H1 (cell line): ENCODE measurements at regions not wholly inside any gene's neighbourhood (a gene's known extent, or its start where the extent isn't known, plus 50 kb on each side); places are given as distances from the start of the nearest gene placed in this dataset.

Experiments used
- CTCF ChIA-PET: fragments of 300-600 bp; sonication (Branson Sonifier 250); formaldehyde crosslinking; loops from one replicate; lab custom pipeline; 2021; ENCODE audit not compliant: partially characterized antibody; lab: Charles Lee
- POLR2A ChIA-PET: fragments of 300-600 bp; sonication (Branson Sonifier 250); formaldehyde crosslinking; loops from one replicate; lab custom pipeline; 2021; ENCODE audit warnings: inconsistent platforms; ENCODE audit not compliant: partially characterized antibody; lab: Charles Lee
- DNase-seq, 2 experiments: peaks; one replicate each; pipeline versions ENCODE4 v3.0.0 to v3.0.0-alpha.2; 2010 to 2022; ENCODE audit warnings: low spot score in 2 of 2, low read depth in 1 of 2, mixed read lengths in 1 of 2
- FAIRE-seq: peaks from 2 replicates; lab custom pipeline; 2011; peaks lifted over from hg19 to GRCh38; lab: Jason Lieb, UNC
- H2AFZ ChIP-seq: 2 replicates; pipeline ENCODE4 v1.8.1; 2012; ENCODE audit warnings: low read length, inconsistent platforms
- H2AK5ac ChIP-seq: 2 replicates; pipeline ENCODE4 v1.6.1; 2013; ENCODE audit warnings: low read depth, low read length
- H2BK120ac ChIP-seq: replicated peaks from 2 replicates; pipeline ENCODE3; 2013; ENCODE audit warnings: low read depth, low read length, inconsistent platforms
- H2BK12ac ChIP-seq: 2 replicates; pipeline ENCODE4 v1.6.1; 2013; ENCODE audit warnings: low read depth, low read length
- H2BK15ac ChIP-seq: 2 replicates; pipeline ENCODE4 v1.6.1; 2013; ENCODE audit warnings: low read length
- H2BK20ac ChIP-seq: 2 replicates; pipeline ENCODE4 v1.6.1; 2013; ENCODE audit warnings: low read length
- H2BK5ac ChIP-seq: 2 replicates; pipeline ENCODE4 v1.6.1; 2013; ENCODE audit warnings: low read depth, low read length
- H3K14ac ChIP-seq: 2 replicates; pipeline ENCODE4 v1.6.1; 2013; ENCODE audit warnings: inconsistent platforms; ENCODE audit not compliant: insufficient read length
- H3K18ac ChIP-seq: 2 replicates; pipeline ENCODE4 v1.6.1; 2013; ENCODE audit warnings: low read length; ENCODE audit errors: extremely low read depth
- H3K23ac ChIP-seq: 2 replicates; pipeline ENCODE4 v1.6.1; 2013; ENCODE audit warnings: inconsistent platforms; ENCODE audit not compliant: insufficient read length
- H3K23me2 ChIP-seq: 2 replicates; pipeline ENCODE4 v1.6.1; 2013; ENCODE audit warnings: low read depth, low read length
- H3K27ac ChIP-seq: 2 replicates; pipeline ENCODE4 v1.6.1; 2011; ENCODE audit warnings: low read depth, low read length, inconsistent platforms
- H3K27me3 ChIP-seq, 4 experiments: replicated peaks in 1 of 4; 1 replicate in 1 of 4; 2 replicates in 3 of 4; pipeline versions ENCODE4 v1.6.1 to v1.8.1; 2011 to 2013; ENCODE audit warnings: low read length in 3 of 4, mild to moderate bottlenecking in 3 of 4, inconsistent platforms in 2 of 4, mixed read lengths in 2 of 4, moderate library complexity in 1 of 4; ENCODE audit not compliant: control insufficient read depth in 3 of 4, insufficient read depth in 3 of 4; ENCODE audit errors: extremely low read depth in 1 of 4
- H3K36me3 ChIP-seq, 4 experiments: 2 replicates each; pipeline versions ENCODE4 v1.6.1 to v1.8.1; 2011 to 2013; ENCODE audit warnings: mild to moderate bottlenecking in 4 of 4, low read length in 3 of 4, moderate library complexity in 2 of 4, control low read depth in 1 of 4, inconsistent platforms in 1 of 4; ENCODE audit not compliant: insufficient read depth in 4 of 4, control insufficient read depth in 2 of 4
- H3K4ac ChIP-seq: replicated peaks from 2 replicates; pipeline ENCODE3; 2013; ENCODE audit warnings: low read length, low read depth, mixed read lengths, inconsistent platforms; ENCODE audit not compliant: insufficient read length
- H3K4me1 ChIP-seq, 4 experiments: replicated peaks in 1 of 4; 1 replicate in 1 of 4; 2 replicates in 3 of 4; pipeline versions ENCODE4 v1.6.1 to v1.8.1; 2011 to 2013; ENCODE audit warnings: low read length in 3 of 4, inconsistent platforms in 2 of 4, mixed read lengths in 1 of 4; ENCODE audit not compliant: insufficient read depth in 4 of 4, control insufficient read depth in 3 of 4
- H3K4me2 ChIP-seq, 2 experiments: 2 replicates each; pipeline versions ENCODE4 v1.6.1 to v1.8.1; 2011 to 2013; ENCODE audit warnings: low read depth in 2 of 2, low read length in 2 of 2, control low read depth in 1 of 2, inconsistent platforms in 1 of 2, mild to moderate bottlenecking in 1 of 2; ENCODE audit not compliant: insufficient read depth in 1 of 2
- H3K4me3 ChIP-seq, 4 experiments: fragments of 200-600, 300-600 bp in 1 of 4; sonication (generic), shearing (Covaris generic), sonication (Bioruptor Twin) in 1 of 4; 2 replicates each; pipeline versions ENCODE4 v1.5.1 to v1.8.1; 2011 to 2016; ENCODE audit warnings: low read length in 4 of 4, low read depth in 3 of 4, control low read depth in 2 of 4, inconsistent platforms in 2 of 4, mild to moderate bottlenecking in 2 of 4, mixed read lengths in 1 of 4, moderate library complexity in 1 of 4; ENCODE audit not compliant: insufficient read depth in 2 of 4; ENCODE audit errors: extremely low read depth in 1 of 4
- H3K56ac ChIP-seq: replicated peaks from 2 replicates; pipeline ENCODE3; 2013; ENCODE audit warnings: low read depth, mild to moderate bottlenecking, mixed read lengths, low read length, inconsistent platforms; ENCODE audit not compliant: insufficient read length
- H3K79me1 ChIP-seq: 2 replicates; pipeline ENCODE4 v1.6.1; 2013; ENCODE audit warnings: low read depth, low read length, control low read depth
- H3K79me2 ChIP-seq, 2 experiments: 2 replicates each; pipeline versions ENCODE4 v1.6.1 to v1.8.1; 2012 to 2013; ENCODE audit warnings: low read length in 2 of 2, mild to moderate bottlenecking in 2 of 2, inconsistent platforms in 1 of 2; ENCODE audit not compliant: insufficient read depth in 2 of 2, control insufficient read depth in 1 of 2
- H3K9ac ChIP-seq, 4 experiments: replicated peaks in 1 of 4; 1 replicate in 1 of 4; 2 replicates in 3 of 4; pipeline versions ENCODE4 v1.6.1 to v1.8.1; 2011 to 2013; ENCODE audit warnings: low read depth in 3 of 4, low read length in 3 of 4, control low read depth in 2 of 4, mild to moderate bottlenecking in 2 of 4, moderate library complexity in 2 of 4, inconsistent platforms in 1 of 4; ENCODE audit errors: extremely low read depth in 1 of 4
- H3K9me3 ChIP-seq, 2 experiments: 2 replicates each; pipeline versions ENCODE4 v1.6.1 to v1.8.1; 2012 to 2013; ENCODE audit warnings: mild to moderate bottlenecking in 2 of 2, moderate library complexity in 2 of 2, control low read depth in 1 of 2, inconsistent platforms in 1 of 2, low read depth in 1 of 2, low read length in 1 of 2, mixed read lengths in 1 of 2; ENCODE audit not compliant: insufficient read depth in 2 of 2
- H4K20me1 ChIP-seq, 2 experiments: replicated peaks in 1 of 2; 2 replicates each; pipeline versions ENCODE3 to v1.8.1; 2011 to 2013; ENCODE audit warnings: inconsistent platforms in 2 of 2, low read length in 2 of 2, mild to moderate bottlenecking in 1 of 2; ENCODE audit not compliant: insufficient read depth in 2 of 2, control insufficient read depth in 1 of 2
- H4K5ac ChIP-seq: 2 replicates; pipeline ENCODE4 v1.6.1; 2013; ENCODE audit warnings: low read length, low read depth, mixed read lengths, inconsistent platforms; ENCODE audit not compliant: insufficient read length
- H4K8ac ChIP-seq: 2 replicates; pipeline ENCODE4 v1.8.0; 2013; ENCODE audit warnings: mild to moderate bottlenecking, moderate library complexity, low read length, inconsistent platforms; ENCODE audit not compliant: insufficient read depth; ENCODE audit errors: extremely low read depth
- H4K91ac ChIP-seq: replicated peaks from 2 replicates; pipeline ENCODE3; 2013; ENCODE audit warnings: low read length, mixed read lengths, inconsistent platforms; ENCODE audit not compliant: insufficient read length
- ASH2L ChIP-seq: fragments of 200-600, 300-600 bp; sonication (generic); IDR thresholded peaks from one replicate; pipeline ENCODE4 v1.7.1; 2017; ENCODE audit warnings: low read length
- EGR1 ChIP-seq: IDR thresholded peaks from 2 replicates; pipeline ENCODE4 v1.6.1; 2011; ENCODE audit warnings: low read depth, low read length, borderline replicate concordance
- EP300 ChIP-seq, 2 experiments: IDR thresholded peaks; 1 replicate in 1 of 2; 2 replicates in 1 of 2; pipeline ENCODE4 v1.6.1; 2011 to 2012; ENCODE audit warnings: low read depth in 2 of 2, low read length in 2 of 2, mild to moderate bottlenecking in 2 of 2, borderline replicate concordance in 1 of 2, inconsistent platforms in 1 of 2, moderate library complexity in 1 of 2
- POLR2A ChIP-seq, 2 experiments: IDR thresholded peaks; 1 replicate in 1 of 2; 2 replicates in 1 of 2; pipeline ENCODE4 v1.6.1; 2011; ENCODE audit warnings: low read depth in 2 of 2, low read length in 2 of 2, mild to moderate bottlenecking in 2 of 2; ENCODE audit errors: control extremely low read depth in 1 of 2
- RAD21 ChIP-seq, 2 experiments: IDR thresholded peaks in 1 of 2; conservative IDR thresholded peaks in 1 of 2; 2 replicates each; pipeline ENCODE4 v1.6.1; 2011; ENCODE audit warnings: low read depth in 2 of 2, low read length in 2 of 2, improper control_type of control experiment in 1 of 2, inconsistent platforms in 1 of 2, mild to moderate bottlenecking in 1 of 2, moderate library complexity in 1 of 2
- SAP30 ChIP-seq: fragments of 300-600 bp; sonication (generic); IDR thresholded peaks from 2 replicates; pipeline ENCODE4 v1.7.1; 2012; ENCODE audit warnings: low read length, moderate library complexity, mild to moderate bottlenecking, inconsistent platforms; ENCODE audit not compliant: insufficient read depth, insufficient replicate concordance
- SIRT6 ChIP-seq: IDR thresholded peaks from one replicate; pipeline ENCODE4 v1.7.1; 2012; ENCODE audit warnings: low read length, inconsistent platforms
- SIX5 ChIP-seq: IDR thresholded peaks from 2 replicates; pipeline ENCODE4 v1.6.1; 2011; ENCODE audit warnings: mild to moderate bottlenecking, low read depth, low read length
- TEAD4 ChIP-seq: IDR thresholded peaks from 2 replicates; pipeline ENCODE4 v1.6.1; 2012; ENCODE audit warnings: low read depth, low read length, inconsistent platforms, mixed read lengths

- POLR2A ChIA-PET, result no interaction called here
- Histone ChIP-seq H3K4ac (no peak overlapping the region), H2AFZ (no peak overlapping the region), H3K79me1 (no peaks in the 10 kb centered on the region), H3K27me3 (no peaks in the 10 kb centered on the region), H3K9me3 (peaks cover 4 to 11% of the 10 kb centered on the region in 2 experiments; a peak in 3 of 4 replicates), H4K91ac (no peak overlapping the region), H3K23ac (no peak overlapping the region), H3K23me2 (no peaks in the 10 kb centered on the region), H3K56ac (no peak overlapping the region), H3K4me1 (no peaks in the 10 kb centered on the region), H3K4me3 (no peak overlapping the region), H2BK20ac (no peak overlapping the region), H4K20me1 (no peaks in the 10 kb centered on the region), H3K14ac (no peak overlapping the region), H4K5ac (no peak overlapping the region), H2BK15ac (no peak overlapping the region), H3K36me3 (no peaks in the 10 kb centered on the region), H2BK12ac (no peak overlapping the region), H3K18ac (no peak overlapping the region), H4K8ac (no peak overlapping the region), H3K79me2 (no peaks in the 10 kb centered on the region), H2BK5ac (no peak overlapping the region), H2AK5ac (no peak overlapping the region), H2BK120ac (no peak overlapping the region), H3K27ac (no peak overlapping the region), H3K4me2 (no peak overlapping the region), H3K9ac (no peak overlapping the region)
- FAIRE-seq (no peak), DNase-seq (no peak)
- CTCF ChIA-PET, result no interaction called here
- TF ChIP-seq POLR2A (IDR thresholded peaks at IDR 0.05; ENCODE audit: control extremely low read depth in 1 of 2, low read depth in 2 of 2, low read length in 2 of 2) (no peak), SIRT6 (no peak), RAD21 (IDR thresholded peaks at IDR 0.05 in 1 of 2, conservative IDR thresholded peaks at IDR 0.05 in 1 of 2; ENCODE audit: low read depth in 2 of 2, low read length in 2 of 2) (no peak), SIX5 (no peak), EGR1 (no peak), EP300 (IDR thresholded peaks at IDR 0.05; ENCODE audit: borderline replicate concordance in 1 of 2, low read depth in 2 of 2, low read length in 2 of 2) (no peak), SAP30 (no peak), TEAD4 (no peak), ASH2L (no peak)
Observed at GRCh38 chr2:49798570-49798969, 644.3 kb upstream of the FSHR start.
